ENCODE measurements at regions not wholly inside any gene's neighbourhood (a gene's known extent, or its start where the extent isn't known, plus 50 kb on each side); places are given as distances from the start of the nearest gene placed in this dataset.

GRCh38 chr2:144151851-144152250 lies 368.1 kb downstream of the ZEB2 start:
- in situ Hi-C loops (cut with HindIII; ENCODE audit: low pct_unique_long_range_greater_than_20kb, low sequenced_read_pairs), result no loop called here
- no peak for DNase-seq (ENCODE audit: low read depth in 1 of 2, low spot score in 1 of 2)
- TF ChIP-seq JUND (IDR thresholded peaks at IDR 0.05; ENCODE audit: low read depth), result no peak

- in situ Hi-C loops (cut with HindIII; ENCODE audit: low pct_unique_long_range_greater_than_20kb, low sequenced_read_pairs), result no loop called here
- DNase-seq (ENCODE audit: low read depth in 1 of 2, low spot score in 1 of 2), result no peak
- TF ChIP-seq JUND (IDR thresholded peaks at IDR 0.05; ENCODE audit: low read depth), result no peak
Measured at GRCh38 chr2:144151405-144151804, 368.5 kb downstream of the ZEB2 start.

GRCh38 chr2:144147356-144147755 lies 372.6 kb downstream of the ZEB2 start:
- in situ Hi-C loops (cut with HindIII; ENCODE audit: low pct_unique_long_range_greater_than_20kb, low sequenced_read_pairs), result no loop called here
- TF ChIP-seq JUND (IDR thresholded peaks at IDR 0.05; ENCODE audit: low read depth), result no peak
- no peak for DNase-seq (ENCODE audit: low read depth in 1 of 2, low spot score in 1 of 2)

- TF ChIP-seq JUND (IDR thresholded peaks at IDR 0.05; ENCODE audit: low read depth), result no peak
- no peak for DNase-seq (ENCODE audit: low read depth in 1 of 2, low spot score in 1 of 2)
- in situ Hi-C loops (cut with HindIII; ENCODE audit: low pct_unique_long_range_greater_than_20kb, low sequenced_read_pairs), result no loop called here
Measured at GRCh38 chr2:144146876-144147275, 373.0 kb downstream of the ZEB2 start.

- TF ChIP-seq JUND (IDR thresholded peaks at IDR 0.05; ENCODE audit: low read depth), result no peak
- in situ Hi-C loops (cut with HindIII; ENCODE audit: low pct_unique_long_range_greater_than_20kb, low sequenced_read_pairs), result no loop called here
- DNase-seq (ENCODE audit: low read depth in 1 of 2, low spot score in 1 of 2), result no peak
Measured at GRCh38 chr2:144146076-144146475, 373.8 kb downstream of the ZEB2 start.

GRCh38 chr2:144143294-144144151 lies 376.4 kb downstream of the ZEB2 start:
- in situ Hi-C loops (cut with HindIII; ENCODE audit: low pct_unique_long_range_greater_than_20kb, low sequenced_read_pairs), result no loop called here
- no peak for TF ChIP-seq JUND (IDR thresholded peaks at IDR 0.05; ENCODE audit: low read depth)
- DNase-seq (ENCODE audit: low read depth in 1 of 2, low spot score in 1 of 2), result no peak

- no peak for TF ChIP-seq JUND (IDR thresholded peaks at IDR 0.05; ENCODE audit: low read depth)
- no peak for DNase-seq (ENCODE audit: low read depth in 1 of 2, low spot score in 1 of 2)
- in situ Hi-C loops (cut with HindIII; ENCODE audit: low pct_unique_long_range_greater_than_20kb, low sequenced_read_pairs), result no loop called here
Measured at GRCh38 chr2:144140891-144141290, 379.0 kb downstream of the ZEB2 start.

- in situ Hi-C loops (cut with HindIII; ENCODE audit: low pct_unique_long_range_greater_than_20kb, low sequenced_read_pairs), result no loop called here
- no peak for TF ChIP-seq JUND (IDR thresholded peaks at IDR 0.05; ENCODE audit: low read depth)
- DNase-seq (ENCODE audit: low read depth in 1 of 2, low spot score in 1 of 2), result no peak
Measured at GRCh38 chr2:144137705-144138428, 382.1 kb downstream of the ZEB2 start.

- DNase-seq (ENCODE audit: low read depth in 1 of 2, low spot score in 1 of 2), result no peak
- TF ChIP-seq JUND (IDR thresholded peaks at IDR 0.05; ENCODE audit: low read depth), result no peak
- in situ Hi-C loops (cut with HindIII; ENCODE audit: low pct_unique_long_range_greater_than_20kb, low sequenced_read_pairs), result no loop called here
Measured at GRCh38 chr2:144137272-144137671, 382.6 kb downstream of the ZEB2 start.

- DNase-seq (ENCODE audit: low read depth in 1 of 2, low spot score in 1 of 2), result no peak
- in situ Hi-C loops (cut with HindIII; ENCODE audit: low pct_unique_long_range_greater_than_20kb, low sequenced_read_pairs), result no loop called here
- TF ChIP-seq JUND (IDR thresholded peaks at IDR 0.05; ENCODE audit: low read depth), result no peak
Measured at GRCh38 chr2:144136297-144137010, 383.5 kb downstream of the ZEB2 start.

GRCh38 chr2:144133936-144134665 lies 385.8 kb downstream of the ZEB2 start:
- in situ Hi-C loops (cut with HindIII; ENCODE audit: low pct_unique_long_range_greater_than_20kb, low sequenced_read_pairs), result no loop called here
- TF ChIP-seq JUND (IDR thresholded peaks at IDR 0.05; ENCODE audit: low read depth), result no peak
- no peak for DNase-seq (ENCODE audit: low read depth in 1 of 2, low spot score in 1 of 2)

GRCh38 chr2:144132357-144132756 lies 387.6 kb downstream of the ZEB2 start:
- in situ Hi-C loops (cut with HindIII; ENCODE audit: low pct_unique_long_range_greater_than_20kb, low sequenced_read_pairs), result no loop called here
- no peak for TF ChIP-seq JUND (IDR thresholded peaks at IDR 0.05; ENCODE audit: low read depth)
- no peak for DNase-seq (ENCODE audit: low read depth in 1 of 2, low spot score in 1 of 2)
